HG03354 (cell line): ENCODE measurements at regions not wholly inside any gene's neighbourhood (a gene's known extent, or its start where the extent isn't known, plus 50 kb on each side); places are given as distances from the start of the nearest gene placed in this dataset.
A peak's percentile ranks its signal among the peaks of the same experiment; 100 is the strongest.
"Not testable (repeated sequence)": the region's sequence is repeated elsewhere in the genome, so short reads cannot be mapped to it uniquely, and the experiment has no call there.

Experiments used
- ATAC-seq: cut with Tn5 transposase; IDR thresholded peaks from one replicate; pipeline ENCODE4 v1.9.1; 2021; ENCODE audit warnings: mild to moderate bottlenecking; ENCODE audit not compliant: unreplicated experiment, poor library complexity, severe bottlenecking

DNA sequence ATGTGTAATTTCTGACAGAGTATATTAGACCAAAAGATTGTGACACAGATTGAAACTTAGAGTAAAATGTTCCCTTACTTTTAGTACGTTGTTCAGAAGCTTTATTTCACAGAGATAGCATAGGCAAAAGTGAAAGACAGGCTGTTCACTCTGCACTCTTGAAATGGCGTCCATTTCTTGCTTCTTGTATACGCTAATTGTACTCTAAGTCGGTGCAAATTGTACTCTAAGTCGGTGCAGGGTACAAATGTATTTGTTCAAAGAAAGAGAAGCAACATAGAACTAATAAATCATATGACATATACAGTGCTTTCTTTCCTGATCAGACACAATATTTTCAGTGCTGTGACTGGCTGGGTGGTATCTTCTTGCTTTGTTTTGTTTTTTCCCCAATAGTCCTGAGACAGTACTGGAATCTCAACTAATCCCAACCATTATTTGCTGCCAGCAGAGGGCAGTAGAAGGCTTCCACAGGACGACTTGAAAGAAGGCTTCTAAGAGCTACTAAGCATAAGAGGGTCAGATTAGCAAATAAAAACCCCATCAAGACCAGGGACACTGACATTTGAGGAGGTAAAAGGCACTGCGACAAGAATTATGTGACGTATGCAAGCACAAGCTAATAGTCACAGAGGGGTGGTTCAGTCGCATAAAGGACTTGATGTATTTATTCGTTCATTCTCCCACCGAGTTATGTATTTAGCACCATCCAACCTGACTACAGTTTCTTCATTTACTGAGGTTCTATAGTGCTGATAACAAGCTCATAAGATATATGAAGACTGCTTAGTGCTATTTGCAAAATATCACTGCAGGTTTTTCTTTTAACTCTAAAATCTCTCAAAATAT, 831.8 kb downstream of the TAF11L14 start:
- peak; percentile 76 for ATAC-seq

DNA sequence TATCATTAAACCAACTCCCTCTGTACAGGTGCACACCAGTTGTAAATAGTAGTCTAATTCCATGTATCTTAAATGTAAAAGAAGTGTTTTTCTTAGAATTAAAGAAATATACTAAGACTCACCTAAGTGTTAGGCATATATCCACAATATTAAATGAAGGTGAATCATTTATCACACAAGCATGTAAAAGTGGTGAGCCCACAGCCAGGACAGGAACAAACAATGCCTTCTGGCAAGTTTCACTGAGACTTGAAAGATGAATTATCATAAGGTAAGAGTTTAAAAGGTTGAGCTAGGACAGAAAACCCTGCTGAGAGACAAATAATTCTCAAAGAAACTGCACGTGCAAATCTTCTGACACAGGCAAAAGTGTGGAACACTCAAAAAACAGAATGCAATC, 832.5 kb downstream of the TAF11L14 start:
- ATAC-seq, result no peak

DNA sequence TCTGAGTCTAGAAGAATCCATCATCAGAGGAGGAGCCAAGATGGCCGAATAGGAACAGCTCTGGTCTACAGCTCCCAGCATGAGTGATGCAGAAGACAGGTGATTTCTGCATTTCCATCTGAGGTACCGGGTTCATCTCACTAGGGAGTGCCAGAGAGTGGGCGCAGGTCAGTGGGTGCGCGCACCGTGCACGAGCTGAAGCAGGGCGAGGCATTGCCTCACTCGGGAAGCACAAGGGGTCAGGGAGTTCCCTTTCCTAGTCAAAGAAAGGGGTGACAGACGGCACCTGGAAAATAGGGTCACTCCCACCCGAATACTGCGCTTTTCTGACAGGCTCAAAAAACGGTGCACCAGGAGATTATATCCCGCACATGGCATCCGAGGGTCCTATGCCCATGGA, 837.5 kb downstream of the TAF11L14 start:
- not testable (repeated sequence) for ATAC-seq

DNA sequence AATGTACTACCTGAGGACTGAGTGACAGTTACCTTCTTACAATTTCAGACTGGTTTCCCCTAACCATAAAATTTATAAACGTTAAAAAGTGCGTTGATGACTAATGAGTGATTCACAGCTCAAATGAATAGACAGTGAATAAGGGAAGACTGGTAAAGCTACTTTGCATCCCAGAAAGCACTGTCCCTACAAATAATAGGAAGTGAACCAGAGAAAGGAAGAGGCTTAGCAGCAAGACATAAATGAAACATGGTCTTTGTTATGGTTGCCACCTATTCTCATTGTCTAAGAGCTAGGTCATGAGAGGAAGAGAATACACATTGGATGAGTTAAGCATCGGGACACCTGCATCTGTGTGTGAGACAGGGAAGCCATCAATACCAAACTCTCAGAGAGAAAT, 849.2 kb downstream of the TAF11L14 start:
- no peak for ATAC-seq

DNA sequence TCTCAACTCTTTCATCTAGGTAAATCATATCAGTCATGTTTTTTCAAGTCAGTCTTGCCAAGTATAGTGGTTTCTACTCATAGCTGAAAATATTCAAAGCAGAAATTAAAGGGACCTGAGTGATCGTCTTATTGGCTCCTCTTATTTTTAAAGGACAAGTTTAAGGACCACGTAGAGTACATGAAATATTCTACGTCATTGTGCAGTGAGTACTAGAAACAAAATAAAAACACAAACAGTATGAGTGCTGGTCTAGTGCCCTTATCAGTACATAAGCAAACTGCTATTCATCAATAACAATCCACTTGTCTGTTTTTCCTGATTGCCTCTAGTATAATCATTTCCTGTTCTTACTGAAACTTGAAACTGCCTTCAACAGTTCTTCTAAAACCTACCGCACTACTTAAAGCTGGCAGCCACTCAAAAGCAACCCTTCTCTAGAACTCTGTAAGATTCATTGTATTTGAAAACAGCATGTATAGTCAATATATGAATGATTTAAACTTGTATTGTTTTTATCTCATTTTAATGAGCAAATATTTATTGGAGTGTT, 853.7 kb downstream of the TAF11L14 start:
- no peak for ATAC-seq

DNA sequence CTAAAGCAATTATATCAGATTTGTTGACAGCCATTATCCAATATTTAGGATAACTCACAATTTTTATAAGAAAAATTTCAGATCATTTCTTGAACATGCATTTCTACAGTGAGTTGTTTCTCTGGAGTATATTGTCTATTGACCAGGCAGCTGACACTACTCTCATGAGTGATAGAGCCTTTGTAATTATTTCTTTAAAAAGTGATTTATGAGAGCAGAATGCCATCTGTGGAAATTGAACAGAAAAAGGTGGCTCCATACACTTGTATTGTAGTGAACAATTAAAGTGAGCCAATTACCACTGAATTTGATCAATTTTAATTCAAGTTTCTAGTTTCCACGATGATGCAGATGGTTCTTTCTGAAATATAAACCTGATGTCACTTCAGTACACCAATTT, 855.4 kb downstream of the TAF11L14 start:
- ATAC-seq, result no peak

DNA sequence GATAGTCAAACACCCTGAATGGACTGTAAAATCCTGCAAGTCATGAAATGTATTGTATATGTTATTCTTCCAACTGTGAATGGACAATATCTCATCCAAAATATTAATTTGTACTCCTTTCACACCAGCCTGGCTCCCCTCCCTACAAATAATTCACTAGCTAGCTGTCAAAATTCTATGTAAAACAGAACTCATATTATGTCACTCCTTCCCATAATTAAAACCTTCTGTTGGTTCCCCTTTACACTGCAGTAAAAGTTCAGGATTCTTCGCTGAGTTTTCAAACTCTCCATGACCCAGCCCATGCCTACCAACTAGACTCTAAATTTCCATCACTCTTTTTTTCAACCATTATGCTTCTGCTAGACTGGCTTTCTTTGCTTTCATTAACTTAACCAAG, 857.1 kb downstream of the TAF11L14 start:
- ATAC-seq, result no peak

DNA sequence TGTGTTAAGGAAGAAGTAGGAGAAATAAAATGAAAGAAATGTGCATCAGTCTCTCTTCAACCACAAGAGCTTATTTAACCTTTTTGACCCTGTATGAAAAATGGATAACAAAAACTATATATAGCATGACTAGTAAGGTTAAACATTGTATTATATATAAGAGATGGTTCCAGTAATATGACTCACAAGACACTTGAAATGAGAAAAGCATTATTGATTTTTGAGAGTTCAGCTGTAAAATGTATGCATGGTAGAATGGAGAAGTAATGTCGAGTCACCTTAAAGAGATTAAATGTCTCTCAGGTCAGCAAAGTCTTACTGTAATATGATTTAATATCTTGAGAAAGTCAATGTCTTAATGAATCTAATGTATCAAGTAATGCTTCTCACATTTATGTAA, 860.9 kb downstream of the TAF11L14 start:
- no peak for ATAC-seq

DNA sequence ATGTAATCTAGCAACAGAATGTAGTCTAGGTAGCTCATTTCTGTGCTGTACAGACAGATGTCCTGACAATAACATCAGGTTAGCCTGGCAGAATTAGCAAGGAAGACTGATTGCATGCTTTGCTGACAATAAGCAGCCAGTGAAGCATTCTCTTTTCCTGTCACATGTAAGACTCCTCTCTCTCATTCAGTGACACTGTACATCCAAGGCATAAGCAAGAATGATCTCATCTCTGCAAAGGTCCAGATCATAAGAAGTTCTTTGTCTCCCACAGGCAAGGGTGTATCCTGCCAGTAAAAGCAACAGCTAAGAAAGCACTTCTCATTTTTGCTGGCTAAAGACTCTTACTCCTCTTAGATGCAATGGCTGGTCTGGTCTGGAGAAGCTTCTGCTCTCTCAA, 861.8 kb downstream of the TAF11L14 start:
- ATAC-seq, result no peak

DNA sequence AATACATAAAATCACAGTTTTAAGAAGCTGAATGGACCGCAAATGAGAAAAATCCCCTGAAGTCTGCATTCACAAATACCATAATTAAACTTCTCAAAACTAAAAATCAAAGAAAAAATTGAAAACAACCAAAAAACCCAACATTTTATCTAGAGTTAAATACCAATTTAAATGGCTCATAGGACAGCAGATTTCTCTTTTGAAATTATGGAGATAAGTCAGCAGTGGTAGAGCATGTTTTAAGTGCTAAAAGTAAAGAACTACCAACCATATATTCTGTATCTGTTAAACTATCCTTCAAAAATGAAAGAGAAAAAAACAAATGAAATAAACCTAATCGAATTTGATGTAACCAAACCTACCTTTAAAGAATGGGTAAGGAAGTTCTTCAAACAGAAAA, 862.8 kb downstream of the TAF11L14 start:
- ATAC-seq, result no peak

DNA sequence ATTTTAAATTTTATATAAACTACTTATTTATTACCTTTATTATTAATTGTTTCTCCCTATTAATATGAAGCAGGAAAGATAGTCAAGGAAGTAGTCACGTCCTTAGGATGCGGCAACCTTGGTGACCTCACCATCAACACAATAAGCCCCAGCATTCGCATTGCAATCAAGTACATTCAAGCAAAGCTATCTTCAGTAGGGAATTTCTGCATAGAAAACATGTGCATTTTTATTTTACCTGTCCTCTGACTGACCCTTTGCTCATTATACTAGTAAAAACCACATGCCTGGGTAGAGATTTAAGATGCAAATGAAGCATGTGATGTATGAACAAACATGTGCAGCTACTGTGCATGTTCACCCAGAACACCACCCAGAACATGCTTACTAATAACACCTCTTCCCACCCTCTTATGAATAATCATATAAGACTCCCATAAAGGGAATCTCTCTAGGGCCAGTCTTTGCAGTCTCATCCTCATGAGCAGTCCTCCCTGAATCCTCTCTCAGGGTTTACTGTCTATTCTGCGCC, 869.6 kb downstream of the TAF11L14 start:
- no peak for ATAC-seq

DNA sequence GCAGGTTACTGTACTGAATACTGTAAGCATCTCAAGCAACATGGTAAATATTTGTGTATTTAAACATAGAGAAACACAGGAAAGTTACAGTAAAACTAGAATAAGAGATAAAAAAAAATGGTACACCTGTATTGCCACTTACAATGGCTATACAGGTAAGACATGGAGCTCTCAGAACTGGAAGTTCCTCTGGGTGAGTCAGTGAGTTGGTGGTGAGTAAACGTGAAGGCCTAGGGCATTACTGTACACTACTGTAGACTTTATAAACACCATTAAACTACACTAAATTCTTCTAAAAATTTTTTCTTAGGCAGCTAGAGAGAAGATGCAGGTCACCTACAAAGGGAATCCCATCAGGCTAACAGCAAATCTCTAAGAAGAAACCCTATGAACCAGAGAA, 872.9 kb downstream of the TAF11L14 start:
- no peak for ATAC-seq

DNA sequence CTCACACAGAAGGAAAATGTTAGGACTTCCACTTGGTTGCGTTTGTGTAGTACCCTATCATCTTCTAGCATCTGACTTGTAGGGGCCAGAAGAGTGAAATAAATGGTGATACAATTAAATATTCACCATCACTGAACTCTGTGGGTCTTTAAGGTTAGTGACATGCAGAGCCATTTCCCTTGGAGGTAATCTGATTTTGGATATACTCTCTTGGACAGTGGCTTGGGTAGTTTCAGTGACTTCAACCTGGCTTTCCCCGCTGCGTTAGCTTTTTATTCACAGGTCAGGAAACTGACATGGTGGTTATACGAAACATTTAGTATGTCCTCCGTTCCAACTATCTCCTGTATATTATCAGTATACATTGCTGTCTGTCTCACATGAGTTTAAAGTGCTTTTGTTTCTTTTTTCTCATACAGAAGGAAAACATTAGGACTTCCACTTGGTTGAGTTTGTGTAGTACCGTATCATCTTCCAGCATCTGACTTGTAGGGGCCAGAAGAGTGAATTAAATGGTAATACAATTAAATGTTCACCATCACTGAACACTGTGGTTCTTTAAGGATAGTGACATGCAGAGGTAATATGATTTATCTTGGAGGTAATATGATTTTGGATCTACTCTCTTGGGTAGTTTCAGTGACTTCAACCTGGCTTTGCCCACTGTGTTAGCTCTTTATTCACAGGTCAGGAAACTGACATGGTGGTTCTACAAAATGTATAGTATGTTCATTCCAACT, 883.6 kb downstream of the TAF11L14 start:
- no peak for ATAC-seq

DNA sequence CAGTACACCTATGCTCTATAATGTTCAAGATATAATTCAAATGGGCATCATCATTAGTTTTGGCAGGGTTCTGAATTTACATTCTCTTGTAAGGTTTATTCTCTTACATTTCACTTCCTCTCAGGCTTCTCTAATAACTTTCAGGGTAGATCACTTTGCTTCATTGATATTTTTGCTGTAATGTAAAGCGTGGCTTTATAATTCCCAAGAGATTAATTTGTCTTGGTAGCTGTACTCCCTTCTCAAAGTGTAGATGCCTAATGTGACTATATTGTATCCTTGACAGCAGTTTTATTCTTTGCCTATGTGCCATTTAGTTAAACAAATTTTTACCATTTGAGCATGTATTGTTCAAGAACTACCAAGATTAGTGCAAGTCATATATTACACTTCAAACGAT, 889.1 kb downstream of the TAF11L14 start:
- ATAC-seq, result no peak

DNA sequence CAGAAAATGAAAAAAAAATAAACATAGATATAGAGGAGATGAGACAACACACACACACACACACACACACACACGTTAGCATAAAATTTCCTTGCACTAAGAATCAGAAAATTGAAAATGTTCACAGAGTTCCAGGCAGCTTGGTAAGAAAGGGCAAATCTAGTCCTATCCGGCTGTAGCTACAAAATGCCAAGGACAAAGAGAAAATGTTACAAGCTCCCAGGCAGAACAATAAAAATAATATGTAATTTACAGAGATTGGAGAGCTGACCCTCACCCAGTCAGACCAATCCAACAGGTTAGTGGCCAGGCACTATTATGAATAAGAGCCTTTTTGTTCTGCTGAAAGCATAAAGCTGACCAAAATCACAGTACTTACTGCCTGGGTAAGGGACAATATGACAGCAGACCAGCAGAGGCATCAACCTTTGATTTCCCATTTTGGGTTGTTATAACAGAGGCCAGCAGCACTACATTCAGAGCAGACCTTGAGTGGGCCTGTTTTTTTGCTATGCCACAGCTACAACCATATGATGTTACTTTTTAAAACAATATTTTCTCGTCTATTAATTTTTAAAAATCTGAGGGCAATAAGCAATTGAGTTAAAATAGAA, 892.6 kb downstream of the TAF11L14 start:
- ATAC-seq, result no peak

DNA sequence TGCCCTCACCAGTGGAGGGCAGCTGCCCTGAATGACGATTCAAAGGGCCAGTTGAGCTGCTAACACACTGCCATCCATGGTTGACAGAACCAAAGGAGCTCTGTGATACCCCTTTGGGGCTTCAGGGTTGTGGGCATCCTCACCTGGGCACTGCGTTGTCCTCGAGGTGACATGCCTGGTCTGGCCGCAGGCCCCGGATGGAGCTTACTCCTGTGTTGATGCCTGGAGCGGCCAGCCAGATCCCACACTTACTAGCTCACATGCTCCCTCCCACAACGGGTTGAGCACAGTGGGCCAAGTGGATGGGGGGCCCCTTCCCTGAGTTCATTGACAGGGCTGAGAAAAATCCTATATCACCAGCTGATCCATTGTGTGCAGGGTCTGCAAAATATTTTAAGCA, 898.9 kb downstream of the TAF11L14 start:
- ATAC-seq, result no peak

DNA sequence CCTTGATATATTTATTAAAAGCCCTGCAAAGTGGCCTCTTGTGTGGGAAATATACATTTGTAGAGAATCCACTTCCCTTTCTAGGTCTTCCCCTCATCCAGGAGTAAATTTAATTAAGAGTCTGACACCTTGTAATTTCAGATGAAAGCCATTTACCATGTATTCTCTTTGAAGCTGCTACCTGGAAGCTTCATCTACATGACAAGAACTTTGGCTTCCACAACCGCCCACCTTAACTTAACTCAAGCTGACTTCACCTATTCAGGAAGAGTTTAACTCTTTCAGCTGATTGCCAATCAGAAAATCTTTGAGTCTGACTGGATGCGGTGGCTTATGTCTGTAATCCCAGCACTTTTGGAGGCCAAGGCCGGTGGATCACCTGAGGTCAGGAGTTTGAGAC, 899.9 kb downstream of the TAF11L14 start:
- ATAC-seq, result no peak

DNA sequence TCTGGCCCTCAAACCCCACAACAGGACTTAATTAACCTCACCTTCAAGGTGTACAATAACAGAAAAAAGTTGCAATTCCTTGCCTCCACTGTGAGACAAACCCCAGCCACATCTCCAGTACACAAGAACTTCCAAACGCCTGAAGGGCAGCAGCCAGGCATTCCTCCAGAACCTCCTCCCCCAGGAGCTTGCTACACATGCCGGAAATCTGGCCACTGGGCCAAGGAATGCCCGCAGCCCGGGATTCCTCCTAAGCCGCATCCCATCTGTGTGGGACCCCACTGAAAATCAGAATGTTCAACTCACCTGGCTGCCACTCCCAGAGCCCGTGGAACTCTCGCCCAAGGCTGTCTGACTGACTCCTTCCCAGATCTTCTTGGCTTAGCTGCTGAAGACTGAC, 901.5 kb downstream of the TAF11L14 start:
- not testable (repeated sequence) for ATAC-seq

DNA sequence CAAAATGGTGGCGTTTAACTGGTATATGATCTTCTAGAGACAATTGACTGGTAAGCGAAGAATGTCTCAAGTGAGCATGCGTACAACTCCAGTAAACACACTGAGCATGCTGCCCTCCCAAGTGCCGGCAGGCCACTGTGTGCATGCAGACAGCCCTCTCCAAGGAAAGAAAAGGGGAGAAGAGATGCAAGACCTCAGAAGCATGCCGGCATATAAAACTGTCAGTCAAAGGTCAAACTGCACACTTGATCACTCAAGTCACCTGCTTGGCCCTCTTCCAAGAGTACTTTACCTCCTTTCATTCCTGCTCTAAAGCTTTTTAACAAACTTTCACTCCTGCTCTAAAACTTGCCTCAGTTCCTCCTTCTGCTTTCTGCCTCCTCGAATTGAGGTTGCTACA, 910.2 kb downstream of the TAF11L14 start:
- no peak for ATAC-seq

DNA sequence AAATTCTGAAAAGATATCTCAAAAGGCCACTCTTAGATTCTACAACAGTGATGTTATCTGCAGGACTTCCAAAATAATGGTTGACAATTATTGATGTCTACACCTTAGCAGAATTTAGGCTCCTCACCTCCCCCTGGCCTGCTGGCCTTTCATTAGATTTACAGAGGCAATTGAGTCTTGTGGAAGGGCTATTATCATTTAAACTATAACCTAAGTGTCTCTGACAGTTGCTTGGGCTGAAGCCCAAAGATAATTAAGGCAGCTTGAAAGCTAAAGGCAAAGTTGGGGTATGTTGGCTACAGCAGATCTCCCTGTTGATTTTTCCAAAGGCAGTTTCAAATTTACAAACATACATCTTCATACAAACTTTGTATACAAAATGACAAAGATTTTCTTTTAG, 912.3 kb downstream of the TAF11L14 start:
- ATAC-seq, result no peak
